ENCODE measurements at regions not wholly inside any gene's neighbourhood (a gene's known extent, or its start where the extent isn't known, plus 50 kb on each side); places are given as distances from the start of the nearest gene placed in this dataset.

- TF ChIP-seq EP300 (IDR thresholded peaks at IDR 0.05; ENCODE audit: borderline replicate concordance in 1 of 2, low read depth in 1 of 2, low read length in 1 of 2) (no peak), FOXJ3 (CRISPR knock-in tag; IDR thresholded peaks at IDR 0.05) (no peak), USF2 (IDR thresholded peaks at IDR 0.05; ENCODE audit: borderline replicate concordance, low read depth, low read length) (no peak), TAF1 (IDR thresholded peaks at IDR 0.05; ENCODE audit: borderline replicate concordance, low read depth, low read length) (no peak), SMC3 (IDR thresholded peaks at IDR 0.05; ENCODE audit: low read depth, low read length) (no peak), JUND (IDR thresholded peaks at IDR 0.05) (no peak), MAX (IDR thresholded peaks at IDR 0.05; ENCODE audit: low read depth) (no peak), RAD21 (IDR thresholded peaks at IDR 0.05; ENCODE audit: low read length) (no peak)
Observed at GRCh38 chr14:65279958-65280357, 132.6 kb upstream of the FUT8 start.

Data from SK-N-SH (cell line).